ENCODE measurements at regions not wholly inside any gene's neighbourhood (a gene's known extent, or its start where the extent isn't known, plus 50 kb on each side); places are given as distances from the start of the nearest gene placed in this dataset.

DNA sequence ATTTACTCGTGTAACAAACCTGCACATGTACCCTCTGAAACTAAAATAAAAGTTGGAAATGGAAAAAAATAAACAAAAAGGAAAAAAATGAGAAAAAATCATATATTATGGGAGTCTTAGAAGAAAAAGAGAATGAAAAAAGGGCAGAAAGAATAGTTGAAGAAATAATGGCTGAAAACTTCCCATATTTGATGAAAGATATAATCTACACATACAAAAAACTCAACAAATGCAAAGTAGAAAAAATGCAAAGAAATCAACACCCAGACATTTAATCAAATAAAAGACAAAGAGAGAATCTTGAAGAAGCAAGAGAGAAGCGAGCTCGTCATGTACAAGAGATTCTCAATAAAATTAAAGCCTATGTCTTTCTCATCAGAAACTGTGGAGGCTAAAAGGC is 73.8 kb downstream of the SLC25A46 start:
- intact Hi-C loops (cut with DNase I), result no loop called here
- Histone ChIP-seq H3K27me3 (no peaks in the 10 kb centered on the region), H3K9me3 (no peaks in the 10 kb centered on the region), H3K36me3 (no peaks in the 10 kb centered on the region), H3K27ac (no peak overlapping the region), H3K4me1 (no peaks in the 10 kb centered on the region), H3K4me3 (no peak overlapping the region)
- TF ChIP-seq, protein P1, sequence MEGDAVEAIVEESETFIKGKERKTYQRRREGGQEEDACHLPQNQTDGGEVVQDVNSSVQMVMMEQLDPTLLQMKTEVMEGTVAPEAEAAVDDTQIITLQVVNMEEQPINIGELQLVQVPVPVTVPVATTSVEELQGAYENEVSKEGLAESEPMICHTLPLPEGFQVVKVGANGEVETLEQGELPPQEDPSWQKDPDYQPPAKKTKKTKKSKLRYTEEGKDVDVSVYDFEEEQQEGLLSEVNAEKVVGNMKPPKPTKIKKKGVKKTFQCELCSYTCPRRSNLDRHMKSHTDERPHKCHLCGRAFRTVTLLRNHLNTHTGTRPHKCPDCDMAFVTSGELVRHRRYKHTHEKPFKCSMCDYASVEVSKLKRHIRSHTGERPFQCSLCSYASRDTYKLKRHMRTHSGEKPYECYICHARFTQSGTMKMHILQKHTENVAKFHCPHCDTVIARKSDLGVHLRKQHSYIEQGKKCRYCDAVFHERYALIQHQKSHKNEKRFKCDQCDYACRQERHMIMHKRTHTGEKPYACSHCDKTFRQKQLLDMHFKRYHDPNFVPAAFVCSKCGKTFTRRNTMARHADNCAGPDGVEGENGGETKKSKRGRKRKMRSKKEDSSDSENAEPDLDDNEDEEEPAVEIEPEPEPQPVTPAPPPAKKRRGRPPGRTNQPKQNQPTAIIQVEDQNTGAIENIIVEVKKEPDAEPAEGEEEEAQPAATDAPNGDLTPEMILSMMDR (IDR thresholded peaks at IDR 0.05), result no peak
- no peak for DNase-seq (ENCODE audit: low spot score in 2 of 2)

DNA sequence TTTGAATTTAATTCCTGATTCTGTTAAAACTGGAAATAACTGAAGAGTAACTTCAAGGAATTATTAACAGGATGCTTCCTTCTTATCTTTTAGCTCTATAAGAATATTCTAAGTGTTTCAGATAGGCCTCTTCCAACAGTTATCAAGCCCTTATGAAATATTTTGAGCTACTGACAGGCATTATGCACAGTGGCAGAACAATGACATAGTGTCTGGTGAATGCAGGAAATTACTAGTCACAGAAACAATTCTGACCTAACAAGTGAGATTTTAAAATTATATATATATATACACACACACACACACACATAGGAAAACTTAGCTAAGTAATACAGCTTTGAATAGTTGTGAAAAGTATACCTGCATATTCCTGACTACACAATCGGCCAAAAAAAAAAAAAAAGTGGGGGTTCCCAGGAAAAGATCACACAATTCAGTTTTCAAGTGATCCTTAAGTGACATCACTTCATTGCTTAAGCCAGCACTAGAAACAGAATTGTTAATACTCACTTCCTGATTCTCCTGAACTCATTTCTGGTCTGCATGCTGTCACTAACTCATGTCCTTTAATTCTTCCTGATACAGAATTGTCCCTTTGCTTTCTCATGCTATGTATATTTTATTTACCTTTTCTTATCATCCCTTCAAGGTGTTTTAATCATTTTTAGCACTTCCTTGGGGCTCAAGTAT is 77.3 kb downstream of the SLC25A46 start:
- Histone ChIP-seq H3K36me3 (no peaks in the 10 kb centered on the region), H3K27me3 (no peaks in the 10 kb centered on the region), H3K9me3 (no peaks in the 10 kb centered on the region), H3K4me3 (no peak overlapping the region), H3K27ac (no peak overlapping the region), H3K4me1 (no peaks in the 10 kb centered on the region)
- TF ChIP-seq, protein P1 (IDR thresholded peaks at IDR 0.05), result no peak
- intact Hi-C loops (cut with DNase I), result no loop called here
- DNase-seq (ENCODE audit: low spot score in 2 of 2), result no peak

DNA sequence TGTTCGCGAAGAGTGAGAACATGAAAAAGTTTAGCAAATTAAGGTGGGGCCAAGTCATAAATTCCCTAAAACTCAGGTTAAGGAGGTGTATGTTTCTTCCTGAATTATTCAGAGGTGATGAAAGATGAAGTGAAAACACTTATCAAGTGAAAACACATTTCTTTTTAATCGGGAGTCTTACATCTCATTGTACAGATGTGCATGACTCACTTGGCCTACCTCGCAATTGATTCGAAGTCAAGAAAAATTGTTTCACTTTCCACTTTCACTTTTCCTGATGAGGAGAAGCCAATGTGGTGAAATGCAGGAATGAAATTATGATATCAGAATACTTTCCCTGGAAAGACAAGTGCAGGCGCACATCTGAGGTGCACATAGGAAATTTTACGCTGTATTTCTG is 78.7 kb downstream of the SLC25A46 start:
- no peaks in the 10 kb centered on the region for H3K9me3 ChIP-seq
- DNase-seq (ENCODE audit: low spot score in 2 of 2), result no peak
- no peaks in the 10 kb centered on the region for H3K27me3 ChIP-seq
- H3K4me1 ChIP-seq, result no peaks in the 10 kb centered on the region
- H3K36me3 ChIP-seq, result no peaks in the 10 kb centered on the region
- H3K4me3 ChIP-seq, result no peak overlapping the region
- TF ChIP-seq, protein P1 (IDR thresholded peaks at IDR 0.05), result no peak
- intact Hi-C loops (cut with DNase I), result no loop called here
- H3K27ac ChIP-seq, result no peak overlapping the region

DNA sequence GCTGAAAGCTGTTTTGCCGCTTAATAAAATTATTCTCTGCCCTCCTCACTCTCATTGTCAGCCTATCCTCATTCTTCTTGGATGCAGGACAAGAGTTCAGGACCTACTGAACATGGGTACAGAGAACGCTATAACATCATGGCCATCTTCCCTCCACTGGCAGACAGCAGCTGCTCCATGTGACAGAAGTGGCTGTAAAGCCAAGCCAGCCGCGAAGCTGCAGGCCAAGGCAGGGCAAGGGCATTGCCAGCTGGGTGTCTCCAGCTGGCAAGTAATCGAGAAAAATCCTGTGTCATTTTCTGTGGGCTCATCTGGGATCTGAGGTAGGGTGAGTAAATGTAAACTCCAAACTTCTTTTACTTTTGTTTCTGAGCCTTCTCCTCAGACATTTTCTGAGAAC is 84.8 kb downstream of the SLC25A46 start:
- Histone ChIP-seq H3K27me3 (no peaks in the 10 kb centered on the region), H3K4me3 (no peak overlapping the region), H3K36me3 (no peaks in the 10 kb centered on the region), H3K4me1 (no peaks in the 10 kb centered on the region), H3K27ac (no peak overlapping the region), H3K9me3 (peaks cover 0 to 15% of the 10 kb centered on the region in 2 donors)
- intact Hi-C loops (cut with DNase I), result no loop called here
- no peak for DNase-seq (ENCODE audit: low spot score in 2 of 2)
- TF ChIP-seq, protein P1 (IDR thresholded peaks at IDR 0.05), result no peak

DNA sequence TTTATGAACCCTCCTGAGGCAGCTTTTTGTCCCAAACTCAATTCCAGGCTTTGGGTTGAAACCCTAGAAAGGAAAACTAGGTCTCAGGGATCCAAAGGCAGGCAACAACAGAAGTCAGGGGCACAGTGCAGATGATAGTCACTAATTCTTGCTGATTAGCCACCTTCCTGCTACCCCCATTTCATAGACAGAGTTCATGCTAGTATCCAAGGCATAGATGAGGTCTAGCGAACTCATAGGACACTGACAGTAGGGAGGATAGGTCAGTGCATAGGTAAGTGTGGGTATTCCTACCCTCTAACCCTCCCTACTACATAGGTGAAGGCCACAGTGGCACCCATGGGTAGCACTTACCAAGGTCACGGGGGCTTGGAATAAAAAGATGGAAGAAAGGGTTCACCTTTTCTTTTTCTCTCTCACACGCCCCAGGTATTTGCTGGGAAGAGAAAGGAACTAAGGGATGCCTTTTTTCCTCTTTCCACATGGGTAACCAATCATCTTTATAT is 86.2 kb downstream of the SLC25A46 start:
- no peaks in the 10 kb centered on the region for H3K4me1 ChIP-seq
- no peaks in the 10 kb centered on the region for H3K36me3 ChIP-seq
- H3K27ac ChIP-seq, result no peak overlapping the region
- no peak for DNase-seq (ENCODE audit: low spot score in 2 of 2)
- TF ChIP-seq, protein P1 (IDR thresholded peaks at IDR 0.05), result no peak
- intact Hi-C loops (cut with DNase I), result no loop called here
- H3K27me3 ChIP-seq, result no peaks in the 10 kb centered on the region
- H3K4me3 ChIP-seq, result no peak overlapping the region
- H3K9me3 ChIP-seq, result peaks cover 0 to 15% of the 10 kb centered on the region in 2 donors

Measured in ascending aorta (tissue), 2 donors.